K562 (cell line): ENCODE measurements at regions not wholly inside any gene's neighbourhood (a gene's known extent, or its start where the extent isn't known, plus 50 kb on each side); places are given as distances from the start of the nearest gene placed in this dataset.

Source experiments
- CC2D1A ChIP-seq: fragments of 450-650 bp; IDR thresholded peaks from 2 replicates; pipeline ENCODE4 v1.6.1; 2017; ENCODE audit warnings: mild to moderate bottlenecking
- CCNT2 ChIP-seq: IDR thresholded peaks from 2 replicates; pipeline ENCODE4 v1.6.1; 2011; ENCODE audit warnings: borderline replicate concordance, low read depth, mild to moderate bottlenecking, moderate library complexity, mixed read lengths, low read length; ENCODE audit not compliant: insufficient read length; ENCODE audit errors: extremely low read depth
- FOXM1 ChIP-seq, 2 experiments: fragments of 450-650 bp in 1 of 2; sonication (generic) in 1 of 2; formaldehyde crosslinking in 1 of 2; IDR thresholded peaks; 2 replicates each; pipeline versions ENCODE4 v1.6.1 to v1.9.0; 2017 to 2022; ENCODE audit warnings: low read depth in 2 of 2, mild to moderate bottlenecking in 2 of 2, missing genetic modification reagents in 1 of 2, moderate library complexity in 1 of 2
- HDAC3 ChIP-seq: fragments of 450-650 bp; IDR thresholded peaks from 2 replicates; pipeline ENCODE4 v1.6.1; 2018; ENCODE audit warnings: borderline replicate concordance, mild to moderate bottlenecking, moderate library complexity; ENCODE audit not compliant: partially characterized antibody
- TAF9B ChIP-seq: fragments of 450-650 bp; IDR thresholded peaks from 2 replicates; pipeline ENCODE4 v1.6.1; 2018; ENCODE audit warnings: mild to moderate bottlenecking; ENCODE audit not compliant: partially characterized antibody
- ZFP1 ChIP-seq: fragments of 450-650 bp; formaldehyde crosslinking; IDR thresholded peaks from 2 replicates; pipeline ENCODE4 v1.4.0; 2020; ENCODE audit warnings: mild to moderate bottlenecking, mixed read lengths
- ZNF444 ChIP-seq: fragments of 250-450 bp; sonication (Bioruptor Pico); IDR thresholded peaks from 2 replicates; pipeline ENCODE4 v1.4.0; 2020; ENCODE audit warnings: mild to moderate bottlenecking, moderate library complexity
- TF ChIP-seq, protein P1 (sequence below): sonication (generic); formaldehyde crosslinking; IDR thresholded peaks from 2 replicates; pipeline ENCODE4 v1.5.0; 2020; ENCODE audit warnings: missing genetic modification reagents
- TF ChIP-seq, protein P2 (sequence below): fragments of 250-450 bp; sonication (Bioruptor Pico); IDR thresholded peaks from 2 replicates; pipeline ENCODE4 v1.5.0; 2021; ENCODE audit warnings: mild to moderate bottlenecking, borderline replicate concordance
- TF ChIP-seq, protein P3 (sequence below): fragments of 450-650 bp; IDR thresholded peaks from 2 replicates; pipeline ENCODE4 v1.6.1; 2016; ENCODE audit warnings: missing biosample characterization, missing genetic modification characterization
- TF ChIP-seq, protein P4 (sequence below): fragments of 200-800 bp; sonication (Bioruptor generic); IDR thresholded peaks from 2 replicates; pipeline ENCODE4 v1.6.1; 2017; ENCODE audit warnings: missing genetic modification characterization, missing compliant biosample characterization
- TF ChIP-seq, protein P5 (sequence below): sonication (generic); formaldehyde crosslinking; IDR thresholded peaks from 2 replicates; pipeline ENCODE4 v1.8.0; 2023; ENCODE audit warnings: mild to moderate bottlenecking, missing genetic modification reagents

DNA sequence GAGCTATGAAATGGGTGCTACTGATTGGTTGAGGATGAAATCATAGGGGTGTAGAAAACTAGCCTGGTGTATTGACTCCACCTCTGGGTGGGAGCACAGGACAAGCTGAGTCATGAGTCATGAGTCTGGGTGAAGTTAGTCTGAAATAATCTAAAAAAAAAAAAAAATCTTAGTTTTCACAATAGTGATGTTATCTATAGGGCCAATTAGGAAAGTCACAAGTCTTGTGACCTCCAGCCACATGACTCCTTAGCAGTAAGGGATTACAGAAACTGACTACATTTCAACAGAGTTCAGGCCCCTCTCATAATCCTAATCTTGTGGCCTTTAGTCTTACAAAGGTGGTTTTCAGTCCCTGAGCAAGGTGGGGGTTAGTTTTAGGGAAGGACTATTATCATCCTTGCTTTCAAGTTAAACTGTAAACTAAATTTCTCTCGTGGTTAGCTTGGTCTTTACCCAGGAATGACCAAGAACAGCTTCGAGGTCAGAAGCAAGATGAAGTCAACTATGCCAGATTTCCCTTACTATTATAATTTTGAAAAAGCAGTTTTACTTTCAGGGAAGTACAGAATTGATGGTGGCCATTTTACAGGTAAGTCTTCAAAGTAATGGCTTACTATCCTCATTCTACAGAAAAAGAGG, 338.0 kb upstream of the GYPC start (continued):
- TF ChIP-seq TAF9B (no peak), CCNT2 (no peak), CC2D1A (no peak), ZNF444 (CRISPR knock-in tag) (no peak), FOXM1 (IDR thresholded peaks at IDR 0.05; ENCODE audit: low read depth) (no peak), FOXM1 (CRISPR knock-in tag; IDR thresholded peaks at IDR 0.05; ENCODE audit: low read depth) (no peak), ZFP1 (CRISPR knock-in tag) (no peak), HDAC3 (no peak)
- TF ChIP-seq, protein P1, sequence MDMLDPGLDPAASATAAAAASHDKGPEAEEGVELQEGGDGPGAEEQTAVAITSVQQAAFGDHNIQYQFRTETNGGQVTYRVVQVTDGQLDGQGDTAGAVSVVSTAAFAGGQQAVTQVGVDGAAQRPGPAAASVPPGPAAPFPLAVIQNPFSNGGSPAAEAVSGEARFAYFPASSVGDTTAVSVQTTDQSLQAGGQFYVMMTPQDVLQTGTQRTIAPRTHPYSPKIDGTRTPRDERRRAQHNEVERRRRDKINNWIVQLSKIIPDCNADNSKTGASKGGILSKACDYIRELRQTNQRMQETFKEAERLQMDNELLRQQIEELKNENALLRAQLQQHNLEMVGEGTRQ (CRISPR knock-in tag): peak; percentile 29; the same call in 1 of the 2 replicates
- TF ChIP-seq, protein P2, sequence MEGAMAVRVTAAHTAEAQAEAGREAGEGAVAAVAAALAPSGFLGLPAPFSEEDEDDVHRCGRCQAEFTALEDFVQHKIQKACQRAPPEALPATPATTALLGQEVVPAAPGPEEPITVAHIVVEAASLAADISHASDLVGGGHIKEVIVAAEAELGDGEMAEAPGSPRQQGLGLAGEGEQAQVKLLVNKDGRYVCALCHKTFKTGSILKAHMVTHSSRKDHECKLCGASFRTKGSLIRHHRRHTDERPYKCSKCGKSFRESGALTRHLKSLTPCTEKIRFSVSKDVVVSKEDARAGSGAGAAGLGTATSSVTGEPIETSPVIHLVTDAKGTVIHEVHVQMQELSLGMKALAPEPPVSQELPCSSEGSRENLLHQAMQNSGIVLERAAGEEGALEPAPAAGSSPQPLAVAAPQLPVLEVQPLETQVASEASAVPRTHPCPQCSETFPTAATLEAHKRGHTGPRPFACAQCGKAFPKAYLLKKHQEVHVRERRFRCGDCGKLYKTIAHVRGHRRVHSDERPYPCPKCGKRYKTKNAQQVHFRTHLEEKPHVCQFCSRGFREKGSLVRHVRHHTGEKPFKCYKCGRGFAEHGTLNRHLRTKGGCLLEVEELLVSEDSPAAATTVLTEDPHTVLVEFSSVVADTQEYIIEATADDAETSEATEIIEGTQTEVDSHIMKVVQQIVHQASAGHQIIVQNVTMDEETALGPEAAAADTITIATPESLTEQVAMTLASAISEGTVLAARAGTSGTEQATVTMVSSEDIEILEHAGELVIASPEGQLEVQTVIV: no peak
- TF ChIP-seq, protein P3, sequence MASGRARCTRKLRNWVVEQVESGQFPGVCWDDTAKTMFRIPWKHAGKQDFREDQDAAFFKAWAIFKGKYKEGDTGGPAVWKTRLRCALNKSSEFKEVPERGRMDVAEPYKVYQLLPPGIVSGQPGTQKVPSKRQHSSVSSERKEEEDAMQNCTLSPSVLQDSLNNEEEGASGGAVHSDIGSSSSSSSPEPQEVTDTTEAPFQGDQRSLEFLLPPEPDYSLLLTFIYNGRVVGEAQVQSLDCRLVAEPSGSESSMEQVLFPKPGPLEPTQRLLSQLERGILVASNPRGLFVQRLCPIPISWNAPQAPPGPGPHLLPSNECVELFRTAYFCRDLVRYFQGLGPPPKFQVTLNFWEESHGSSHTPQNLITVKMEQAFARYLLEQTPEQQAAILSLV (tag): no peak
- TF ChIP-seq, protein P4, sequence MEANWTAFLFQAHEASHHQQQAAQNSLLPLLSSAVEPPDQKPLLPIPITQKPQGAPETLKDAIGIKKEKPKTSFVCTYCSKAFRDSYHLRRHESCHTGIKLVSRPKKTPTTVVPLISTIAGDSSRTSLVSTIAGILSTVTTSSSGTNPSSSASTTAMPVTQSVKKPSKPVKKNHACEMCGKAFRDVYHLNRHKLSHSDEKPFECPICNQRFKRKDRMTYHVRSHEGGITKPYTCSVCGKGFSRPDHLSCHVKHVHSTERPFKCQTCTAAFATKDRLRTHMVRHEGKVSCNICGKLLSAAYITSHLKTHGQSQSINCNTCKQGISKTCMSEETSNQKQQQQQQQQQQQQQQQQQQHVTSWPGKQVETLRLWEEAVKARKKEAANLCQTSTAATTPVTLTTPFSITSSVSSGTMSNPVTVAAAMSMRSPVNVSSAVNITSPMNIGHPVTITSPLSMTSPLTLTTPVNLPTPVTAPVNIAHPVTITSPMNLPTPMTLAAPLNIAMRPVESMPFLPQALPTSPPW: no peak
- TF ChIP-seq, protein P5, sequence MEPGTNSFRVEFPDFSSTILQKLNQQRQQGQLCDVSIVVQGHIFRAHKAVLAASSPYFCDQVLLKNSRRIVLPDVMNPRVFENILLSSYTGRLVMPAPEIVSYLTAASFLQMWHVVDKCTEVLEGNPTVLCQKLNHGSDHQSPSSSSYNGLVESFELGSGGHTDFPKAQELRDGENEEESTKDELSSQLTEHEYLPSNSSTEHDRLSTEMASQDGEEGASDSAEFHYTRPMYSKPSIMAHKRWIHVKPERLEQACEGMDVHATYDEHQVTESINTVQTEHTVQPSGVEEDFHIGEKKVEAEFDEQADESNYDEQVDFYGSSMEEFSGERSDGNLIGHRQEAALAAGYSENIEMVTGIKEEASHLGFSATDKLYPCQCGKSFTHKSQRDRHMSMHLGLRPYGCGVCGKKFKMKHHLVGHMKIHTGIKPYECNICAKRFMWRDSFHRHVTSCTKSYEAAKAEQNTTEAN (CRISPR knock-in tag): no peak
